MM.1S (cell line): ENCODE measurements at regions not wholly inside any gene's neighbourhood (a gene's known extent, or its start where the extent isn't known, plus 50 kb on each side); places are given as distances from the start of the nearest gene placed in this dataset.

Source experiments
- DNase-seq: peaks from one replicate; pipeline ENCODE4 v3.0.0-alpha.2; 2015
- H2AFZ ChIP-seq: fragments of 300-600 bp; sonication (generic); 2 replicates; pipeline ENCODE4 v1.6.0; 2016; ENCODE audit warnings: antibody characterized with exemption, low read length
- H3F3A ChIP-seq: fragments of 300-600 bp; sonication (generic); 2 replicates; pipeline ENCODE4 v1.6.1; 2016; ENCODE audit warnings: mild to moderate bottlenecking, antibody characterized with exemption, low read length, moderate library complexity, mixed read lengths; ENCODE audit not compliant: insufficient read depth
- H3K27ac ChIP-seq: fragments of 300-600 bp; sonication (generic); 2 replicates; pipeline ENCODE4 v1.5.1; 2016; ENCODE audit warnings: mild to moderate bottlenecking, low read length
- H3K27me3 ChIP-seq: fragments of 300-600 bp; sonication (generic); replicated peaks from 2 replicates; pipeline ENCODE4 v1.6.0; 2016; ENCODE audit warnings: low read length; ENCODE audit not compliant: insufficient read depth
- H3K36me3 ChIP-seq: fragments of 300-600 bp; sonication (generic); replicated peaks from 2 replicates; pipeline ENCODE4 v1.6.1; 2016; ENCODE audit warnings: mild to moderate bottlenecking, low read length, mixed read lengths; ENCODE audit not compliant: insufficient read depth
- H3K4me1 ChIP-seq: fragments of 300-600 bp; sonication (generic); 2 replicates; pipeline ENCODE4 v1.6.1; 2016; ENCODE audit warnings: low read length, mixed read lengths
- H3K4me2 ChIP-seq: fragments of 300-600 bp; sonication (generic); 2 replicates; pipeline ENCODE4 v1.6.0; 2016; ENCODE audit warnings: low read depth, low read length
- H3K4me3 ChIP-seq: fragments of 300-600 bp; sonication (generic); 2 replicates; pipeline ENCODE4 v1.5.1; 2016; ENCODE audit warnings: low read length, mixed read lengths
- H3K79me2 ChIP-seq: fragments of 300-600 bp; sonication (generic); 2 replicates; pipeline ENCODE4 v1.6.1; 2016; ENCODE audit warnings: mixed run types, low read length, mixed read lengths
- H3K9ac ChIP-seq: fragments of 300-600 bp; sonication (generic); 2 replicates; pipeline ENCODE4 v1.6.1; 2016; ENCODE audit warnings: low read length, mixed read lengths
- H3K9me2 ChIP-seq: fragments of 300-600 bp; sonication (generic); replicated peaks from 2 replicates; pipeline ENCODE4 v1.6.1; 2016; ENCODE audit warnings: mild to moderate bottlenecking, low read length, mixed read lengths; ENCODE audit not compliant: insufficient read depth
- H3K9me3 ChIP-seq: fragments of 300-600 bp; sonication (generic); replicated peaks from 2 replicates; pipeline ENCODE4 v1.6.1; 2016; ENCODE audit warnings: mild to moderate bottlenecking, low read length, mixed read lengths; ENCODE audit not compliant: insufficient read depth
- H4K20me1 ChIP-seq: fragments of 300-600 bp; sonication (generic); 2 replicates; pipeline ENCODE4 v1.6.1; 2016; ENCODE audit warnings: mild to moderate bottlenecking, low read length, moderate library complexity, mixed read lengths; ENCODE audit not compliant: insufficient read depth
- EZH2 ChIP-seq: fragments of 300-600 bp; sonication (generic); optimal IDR thresholded peaks from 2 replicates; pipeline ENCODE3; 2017; ENCODE audit warnings: low read depth, mild to moderate bottlenecking, antibody characterized with exemption, low read length, mixed read lengths
- EZH2phosphoT487 ChIP-seq: fragments of 300-600 bp; sonication (generic); IDR thresholded peaks from 2 replicates; pipeline ENCODE4 v1.6.1; 2018; ENCODE audit warnings: antibody characterized with exemption, low read length
- TF ChIP-seq, protein P1 (sequence below): fragments of 300-600 bp; sonication (generic); IDR thresholded peaks from 2 replicates; pipeline ENCODE4 v1.5.1; 2016; ENCODE audit warnings: antibody characterized with exemption, low read length, mixed read lengths

DNA sequence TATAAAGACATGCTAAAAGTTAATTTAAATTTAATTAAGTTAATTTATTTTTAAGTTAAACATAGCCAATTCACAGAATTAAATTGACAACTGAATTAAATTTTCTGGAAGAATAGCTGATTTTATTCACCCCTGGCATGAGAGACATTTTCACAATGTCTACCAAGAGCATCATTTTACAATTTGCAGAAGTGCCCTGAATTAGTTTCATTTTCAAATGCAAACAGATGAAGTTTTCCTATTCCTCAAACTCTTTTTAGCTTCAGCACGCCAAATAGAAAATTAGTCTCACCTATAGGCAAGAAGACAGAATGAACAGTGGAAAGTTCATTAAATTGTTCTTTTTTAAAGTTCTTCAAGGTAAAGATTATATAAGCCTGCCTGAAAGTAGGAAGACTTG, 259.3 kb downstream of the ZBBX start:
- Histone ChIP-seq H3K36me3 (no peaks in the 10 kb centered on the region), H3K9me3 (no peaks in the 10 kb centered on the region), H3K4me1 (0 out of 2 replicates have a peak, but pooled peaks cover 5% of the 10 kb centered on the region), H3F3A (no peaks in the 10 kb centered on the region), H4K20me1 (no peaks in the 10 kb centered on the region), H3K27ac (no peak overlapping the region), H3K4me2 (peak overlapping the region; percentile 26), H3K9me2 (no peaks in the 10 kb centered on the region), H3K27me3 (no peaks in the 10 kb centered on the region), H3K9ac (no peak overlapping the region), H3K4me3 (no peak overlapping the region), H3K79me2 (no peaks in the 10 kb centered on the region), H2AFZ (peak overlapping the region; percentile 8; the same call in 1 of the 2 replicates)
- DNase-seq, result peak; percentile 51
- TF ChIP-seq, protein P1, sequence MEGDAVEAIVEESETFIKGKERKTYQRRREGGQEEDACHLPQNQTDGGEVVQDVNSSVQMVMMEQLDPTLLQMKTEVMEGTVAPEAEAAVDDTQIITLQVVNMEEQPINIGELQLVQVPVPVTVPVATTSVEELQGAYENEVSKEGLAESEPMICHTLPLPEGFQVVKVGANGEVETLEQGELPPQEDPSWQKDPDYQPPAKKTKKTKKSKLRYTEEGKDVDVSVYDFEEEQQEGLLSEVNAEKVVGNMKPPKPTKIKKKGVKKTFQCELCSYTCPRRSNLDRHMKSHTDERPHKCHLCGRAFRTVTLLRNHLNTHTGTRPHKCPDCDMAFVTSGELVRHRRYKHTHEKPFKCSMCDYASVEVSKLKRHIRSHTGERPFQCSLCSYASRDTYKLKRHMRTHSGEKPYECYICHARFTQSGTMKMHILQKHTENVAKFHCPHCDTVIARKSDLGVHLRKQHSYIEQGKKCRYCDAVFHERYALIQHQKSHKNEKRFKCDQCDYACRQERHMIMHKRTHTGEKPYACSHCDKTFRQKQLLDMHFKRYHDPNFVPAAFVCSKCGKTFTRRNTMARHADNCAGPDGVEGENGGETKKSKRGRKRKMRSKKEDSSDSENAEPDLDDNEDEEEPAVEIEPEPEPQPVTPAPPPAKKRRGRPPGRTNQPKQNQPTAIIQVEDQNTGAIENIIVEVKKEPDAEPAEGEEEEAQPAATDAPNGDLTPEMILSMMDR, result no peak
- no peak for TF ChIP-seq EZH2
- no peak for TF ChIP-seq EZH2phosphoT487

DNA sequence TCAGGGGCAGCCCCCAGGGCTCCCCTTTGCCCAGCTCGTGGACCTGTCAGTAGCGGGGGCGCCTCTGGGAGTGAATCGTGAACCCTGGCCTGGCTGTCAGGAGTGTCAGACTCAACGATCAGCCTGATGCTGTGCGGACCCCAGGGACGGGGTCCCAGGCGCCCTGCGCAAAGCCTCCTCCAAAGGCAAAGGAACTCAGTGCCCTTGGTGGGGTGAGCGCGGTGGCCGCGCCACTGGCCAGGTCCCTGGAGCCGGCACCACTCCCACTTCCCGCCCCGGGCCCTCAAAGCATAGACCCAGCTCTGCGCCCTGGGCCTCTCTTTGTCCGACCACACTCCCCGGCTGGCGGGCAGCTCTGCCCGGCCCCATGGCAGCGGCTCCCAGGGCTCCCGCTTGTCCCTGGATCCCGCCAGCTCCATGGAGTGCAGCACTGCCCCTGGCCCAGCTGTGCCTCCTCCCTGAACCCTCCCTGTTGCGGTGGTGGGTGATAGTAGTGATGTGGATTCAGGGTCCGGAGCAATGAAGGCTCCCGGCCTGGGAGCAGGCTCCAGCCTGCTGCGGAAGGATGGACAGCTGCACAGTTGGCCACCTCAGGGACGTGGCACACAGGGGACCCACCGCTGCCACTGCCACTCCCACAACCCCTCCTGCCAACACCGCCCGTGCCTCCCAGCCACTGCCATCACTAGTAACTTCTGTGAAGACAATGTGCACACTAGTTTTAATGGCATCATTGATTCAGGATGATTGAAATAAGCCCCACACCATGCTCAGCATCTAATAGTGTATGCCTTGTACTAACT, 263.8 kb downstream of the ZBBX start:
- Histone ChIP-seq H3K27ac (no peak overlapping the region), H2AFZ (no peak overlapping the region), H3K9me2 (no peaks in the 10 kb centered on the region), H3K4me3 (no peak overlapping the region), H3K9me3 (no peaks in the 10 kb centered on the region), H3K27me3 (no peaks in the 10 kb centered on the region), H3K4me1 (0 out of 2 replicates have a peak, but pooled peaks cover 5% of the 10 kb centered on the region), H3K79me2 (no peaks in the 10 kb centered on the region), H4K20me1 (no peaks in the 10 kb centered on the region), H3K4me2 (no peak overlapping the region), H3K36me3 (no peaks in the 10 kb centered on the region), H3F3A (no peaks in the 10 kb centered on the region), H3K9ac (no peak overlapping the region)
- TF ChIP-seq EZH2 (no peak), EZH2phosphoT487 (no peak)
- TF ChIP-seq, protein P1, result no peak
- DNase-seq, result no peak

DNA sequence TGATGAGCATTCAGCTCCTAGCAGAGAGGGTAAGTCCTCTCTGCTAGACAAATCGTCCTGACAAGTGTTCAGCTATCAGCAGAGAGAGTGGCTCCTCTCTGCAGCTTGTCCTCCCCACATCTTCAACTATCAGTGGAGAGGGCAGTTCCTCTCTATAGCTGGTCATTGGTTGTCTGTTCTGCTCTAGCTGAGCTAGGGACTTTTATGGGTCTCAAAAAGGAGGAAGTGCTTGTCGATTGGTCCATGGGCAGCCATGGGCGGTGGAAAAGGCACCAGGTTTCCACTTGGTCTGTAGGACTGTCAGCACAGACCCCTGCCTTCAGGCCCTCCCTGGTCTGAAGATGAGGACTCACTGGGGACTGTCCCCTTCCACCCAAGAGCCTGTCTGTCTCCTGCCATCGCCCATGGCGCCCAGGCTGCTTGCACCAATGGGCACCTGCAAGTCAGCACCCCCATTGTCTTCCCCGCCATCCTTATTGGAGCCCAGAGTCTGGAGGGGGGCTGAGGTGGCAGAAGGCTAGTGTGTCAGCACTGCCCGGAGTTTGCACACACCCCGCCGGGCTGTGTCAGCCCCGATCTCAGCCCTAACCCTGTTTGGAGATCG, 264.7 kb downstream of the ZBBX start:
- H3K9me3 ChIP-seq, result no peaks in the 10 kb centered on the region
- no peaks in the 10 kb centered on the region for H3K36me3 ChIP-seq
- no peak overlapping the region for H3K4me2 ChIP-seq
- no peak overlapping the region for H3K4me3 ChIP-seq
- H3K79me2 ChIP-seq, result no peaks in the 10 kb centered on the region
- H3K9me2 ChIP-seq, result no peaks in the 10 kb centered on the region
- no peak overlapping the region for H2AFZ ChIP-seq
- H3K27me3 ChIP-seq, result no peaks in the 10 kb centered on the region
- H3F3A ChIP-seq, result no peaks in the 10 kb centered on the region
- no peaks in the 10 kb centered on the region for H3K4me1 ChIP-seq
- no peak overlapping the region for H3K9ac ChIP-seq
- no peaks in the 10 kb centered on the region for H4K20me1 ChIP-seq
- no peak for TF ChIP-seq EZH2
- no peak for TF ChIP-seq EZH2phosphoT487
- TF ChIP-seq, protein P1, result no peak
- DNase-seq, result no peak
- H3K27ac ChIP-seq, result no peak overlapping the region
